ENCODE measurements at regions not wholly inside any gene's neighbourhood (a gene's known extent, or its start where the extent isn't known, plus 50 kb on each side); places are given as distances from the start of the nearest gene placed in this dataset.

DNA sequence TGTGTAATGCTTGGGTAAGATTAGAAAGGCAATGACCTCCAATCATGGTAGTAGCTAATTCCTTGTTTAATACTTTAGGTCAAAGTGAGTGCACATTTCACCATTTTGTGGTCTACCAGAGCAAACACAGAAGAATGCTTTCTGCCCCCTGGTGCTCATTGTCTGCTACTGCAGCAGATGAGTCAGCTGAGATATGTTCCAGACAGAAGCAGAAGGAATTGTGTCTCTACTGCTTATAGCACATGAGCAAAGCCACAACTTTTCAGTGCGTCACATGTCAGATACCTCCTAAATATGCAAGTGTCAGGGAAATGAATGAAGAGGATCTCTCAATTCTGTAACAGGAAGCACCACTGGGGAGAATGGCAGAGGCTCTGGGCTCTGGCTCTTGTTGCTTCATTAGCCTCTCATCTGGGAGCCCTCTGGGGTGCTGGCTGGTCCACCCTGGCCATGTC is 308.9 kb downstream of the ALDH8A1 start (continued):
- TF ChIP-seq SUZ12 (IDR thresholded peaks at IDR 0.05; ENCODE audit: low read length) (no peak), POLR2A (IDR thresholded peaks at IDR 0.05; ENCODE audit: control extremely low read depth in 1 of 2, low read depth in 2 of 2, low read length in 2 of 2) (no peak)
- TF ChIP-seq, protein P1, sequence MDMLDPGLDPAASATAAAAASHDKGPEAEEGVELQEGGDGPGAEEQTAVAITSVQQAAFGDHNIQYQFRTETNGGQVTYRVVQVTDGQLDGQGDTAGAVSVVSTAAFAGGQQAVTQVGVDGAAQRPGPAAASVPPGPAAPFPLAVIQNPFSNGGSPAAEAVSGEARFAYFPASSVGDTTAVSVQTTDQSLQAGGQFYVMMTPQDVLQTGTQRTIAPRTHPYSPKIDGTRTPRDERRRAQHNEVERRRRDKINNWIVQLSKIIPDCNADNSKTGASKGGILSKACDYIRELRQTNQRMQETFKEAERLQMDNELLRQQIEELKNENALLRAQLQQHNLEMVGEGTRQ (IDR thresholded peaks at IDR 0.05; ENCODE audit: low read length) = no peak
